ENCODE measurements at regions not wholly inside any gene's neighbourhood (a gene's known extent, or its start where the extent isn't known, plus 50 kb on each side); places are given as distances from the start of the nearest gene placed in this dataset.

GRCh38 chr16:6096931-6097670, 999.5 kb upstream of the EEF2KMT start:
- DNase-seq = no peak

- DNase-seq = no peak
Measured at GRCh38 chr16:6095414-6095813, 997.8 kb upstream of the EEF2KMT start.

DNA sequence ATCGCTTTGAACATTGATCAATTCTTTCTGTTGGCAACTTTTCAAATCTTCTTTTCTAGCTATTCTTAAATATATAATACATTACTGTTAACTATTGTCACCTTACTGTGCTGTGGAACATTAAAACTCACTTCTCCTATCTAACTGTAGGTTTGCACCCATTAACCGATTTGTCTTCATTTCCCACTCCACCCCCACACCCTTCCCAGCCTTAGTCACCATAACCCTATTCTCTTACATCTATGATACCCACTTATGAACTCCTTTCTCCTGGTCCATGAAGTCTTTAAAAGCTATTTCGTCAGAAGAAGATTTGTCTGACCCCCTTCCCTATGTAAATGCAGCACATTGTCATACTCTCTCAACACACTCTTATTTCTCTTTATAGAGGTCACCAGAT, 993.4 kb upstream of the EEF2KMT start:
- DNase-seq = no peak

- peak in 27 of 51 donors; percentile 0 to 47 (median 9) for DNase-seq
Measured at GRCh38 chr16:6081320-6081976, 983.9 kb upstream of the EEF2KMT start.

DNA sequence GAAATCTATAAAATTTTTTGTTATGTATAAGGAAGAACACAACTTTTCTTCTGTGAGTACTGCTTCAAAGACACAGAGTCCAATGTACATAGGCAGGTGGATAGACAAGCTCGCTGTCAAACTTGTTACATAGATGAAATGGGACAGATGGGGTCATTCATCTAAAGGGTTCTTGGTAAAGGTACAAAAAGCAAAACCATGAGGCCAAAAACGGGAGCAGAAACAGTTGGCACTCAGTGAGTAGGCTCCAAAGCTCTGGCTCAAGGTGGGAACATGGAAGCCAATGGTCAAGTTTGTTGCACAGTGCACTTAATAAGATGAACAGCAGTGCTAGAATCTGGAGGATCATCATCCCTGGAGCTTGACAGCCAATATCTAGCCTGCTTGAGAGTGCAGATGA, 979.0 kb upstream of the EEF2KMT start:
- no peak for DNase-seq

DNA sequence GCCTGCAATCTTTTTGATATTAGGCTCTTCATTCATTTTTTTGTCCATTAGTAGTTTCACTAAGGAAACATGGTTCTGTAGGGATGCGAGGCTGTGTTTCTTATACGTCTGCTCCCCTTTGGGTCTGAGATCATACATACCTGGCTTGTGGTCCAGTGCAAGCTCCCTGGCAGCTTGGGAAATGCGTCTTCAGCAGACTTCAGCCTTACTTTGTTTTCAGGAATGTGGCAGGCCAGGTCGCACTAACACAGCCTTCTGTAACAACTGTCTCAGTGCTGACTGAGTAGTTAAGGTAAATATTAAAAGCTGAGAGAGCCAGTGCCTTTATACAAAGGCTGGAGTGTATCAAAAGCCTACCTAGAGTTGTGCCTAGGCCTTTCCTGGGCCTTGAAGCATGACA, 970.5 kb upstream of the EEF2KMT start:
- no peak for DNase-seq

DNA sequence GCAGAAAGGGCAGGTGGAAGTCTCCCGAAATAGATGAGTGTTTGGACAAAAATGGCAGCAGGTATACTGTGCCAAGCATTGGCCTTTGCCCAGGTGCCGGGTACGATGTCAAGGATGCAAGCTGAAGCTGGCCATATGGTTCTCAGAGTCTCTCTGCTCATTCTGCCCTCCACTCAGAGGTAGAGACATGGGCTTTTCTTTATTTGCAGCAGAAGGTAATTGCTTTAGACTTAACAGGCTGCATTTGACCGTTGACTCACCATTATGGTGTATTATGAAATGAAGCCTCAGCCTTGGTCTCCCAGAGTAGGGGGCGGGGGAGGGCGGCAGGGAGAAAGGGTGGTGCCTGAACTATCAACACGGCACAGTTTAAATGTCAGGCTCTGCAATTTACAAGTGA, 969.1 kb upstream of the EEF2KMT start:
- DNase-seq = no peak

GRCh38 chr16:6063526-6063925, 965.9 kb upstream of the EEF2KMT start:
- DNase-seq = no peak

- no peak for DNase-seq
Measured at GRCh38 chr16:6059671-6060070, 962.1 kb upstream of the EEF2KMT start.

- DNase-seq = no peak
Measured at GRCh38 chr16:6057821-6058220, 960.2 kb upstream of the EEF2KMT start.

DNA sequence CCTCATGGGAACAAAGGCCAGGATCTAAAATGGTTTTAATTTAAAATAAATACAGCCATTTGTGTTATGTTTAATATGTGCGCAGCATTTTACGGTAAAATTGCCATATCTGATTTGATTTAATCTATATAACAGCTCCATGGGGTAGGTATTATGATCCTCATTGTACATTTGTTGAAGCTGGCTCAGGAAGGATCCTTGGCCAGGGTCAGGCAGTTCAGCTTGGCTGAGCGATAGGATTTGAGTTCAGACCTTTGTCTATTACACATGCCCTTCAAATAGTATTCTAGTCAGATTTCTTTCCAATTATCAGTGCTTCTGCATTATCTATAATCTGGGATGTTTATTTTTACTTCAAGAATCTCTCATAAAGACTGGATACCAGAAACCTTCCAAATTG, 950.4 kb upstream of the EEF2KMT start:
- DNase-seq = no peak

DNA sequence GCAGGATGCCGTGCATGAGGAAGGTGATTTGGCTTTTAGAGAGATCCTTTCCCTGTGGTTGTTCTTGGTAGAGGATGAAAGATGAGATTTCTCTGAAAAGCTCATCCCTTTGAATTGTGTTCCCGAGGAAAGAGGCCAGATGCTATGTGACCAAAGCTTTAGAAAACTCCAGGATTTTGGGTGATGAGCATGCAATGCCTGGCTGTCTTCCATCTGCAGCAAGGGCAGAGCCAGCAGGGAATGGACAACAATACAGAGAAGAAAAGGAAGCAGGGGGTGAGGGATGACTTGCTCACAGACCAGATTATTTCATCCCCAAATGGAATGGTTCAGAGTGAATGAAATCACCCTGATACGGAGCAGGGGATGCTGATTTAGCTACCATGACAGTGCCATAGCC, 949.7 kb upstream of the EEF2KMT start:
- no peak for DNase-seq

DNA sequence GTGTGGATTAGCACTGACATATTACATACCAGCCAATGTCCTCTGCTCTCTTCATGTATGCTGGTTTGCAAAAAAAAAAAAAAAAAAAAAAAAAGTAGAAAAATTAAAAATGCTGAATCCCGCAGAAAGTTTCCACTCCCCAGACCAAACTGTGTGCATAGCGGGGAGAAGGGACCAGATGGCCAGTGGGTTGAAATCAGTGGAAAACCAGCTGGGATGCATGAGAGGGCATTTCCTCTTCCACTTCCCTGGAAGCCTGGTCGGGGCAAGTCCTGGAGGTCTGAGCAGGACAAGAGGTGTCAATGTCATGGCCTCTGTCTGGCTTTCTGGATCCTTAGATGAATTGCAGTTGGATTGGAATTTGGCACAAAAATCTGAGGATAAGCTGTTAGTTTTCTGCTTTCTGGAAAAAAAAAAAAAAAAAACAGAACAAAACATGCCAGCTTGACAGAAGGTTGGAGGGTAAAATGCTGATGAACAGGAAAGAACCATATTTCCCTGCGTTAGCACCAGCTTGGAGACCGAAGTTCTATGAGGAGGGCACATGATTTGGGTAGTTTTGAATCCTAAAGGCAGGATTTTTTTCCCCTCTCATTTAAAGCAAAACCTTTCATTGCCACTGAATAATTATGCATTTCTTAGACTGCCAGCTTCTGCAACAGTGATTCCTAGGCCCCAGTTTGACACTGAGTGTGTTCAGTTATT, 941.5 kb upstream of the EEF2KMT start:
- no peak for DNase-seq

DNA sequence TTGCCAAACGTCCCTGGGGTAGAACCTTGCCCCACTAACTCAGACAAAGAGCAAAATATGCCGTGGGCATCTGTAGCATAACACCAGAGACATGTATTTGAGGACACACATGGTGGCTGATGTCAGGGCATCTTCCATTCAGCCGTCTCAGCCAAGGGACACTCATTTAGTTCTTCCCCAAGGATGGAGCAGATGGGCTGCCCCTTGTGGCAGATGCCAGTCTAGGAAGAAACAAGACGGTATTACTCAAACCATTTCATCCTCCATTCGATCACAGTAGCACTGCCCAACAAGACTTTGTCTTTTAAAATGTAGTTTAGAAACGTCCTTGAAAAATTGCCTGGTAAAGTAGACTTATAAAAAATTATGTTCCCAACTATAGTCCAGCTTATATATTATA, 937.6 kb upstream of the EEF2KMT start:
- no peak for DNase-seq

GRCh38 chr16:6034511-6034910, 936.9 kb upstream of the EEF2KMT start:
- no peak for DNase-seq

GRCh38 chr16:6032438-6032837, 934.8 kb upstream of the EEF2KMT start:
- no peak for DNase-seq

- DNase-seq = no peak
Measured at GRCh38 chr16:6031567-6031966, 934.0 kb upstream of the EEF2KMT start.

DNA sequence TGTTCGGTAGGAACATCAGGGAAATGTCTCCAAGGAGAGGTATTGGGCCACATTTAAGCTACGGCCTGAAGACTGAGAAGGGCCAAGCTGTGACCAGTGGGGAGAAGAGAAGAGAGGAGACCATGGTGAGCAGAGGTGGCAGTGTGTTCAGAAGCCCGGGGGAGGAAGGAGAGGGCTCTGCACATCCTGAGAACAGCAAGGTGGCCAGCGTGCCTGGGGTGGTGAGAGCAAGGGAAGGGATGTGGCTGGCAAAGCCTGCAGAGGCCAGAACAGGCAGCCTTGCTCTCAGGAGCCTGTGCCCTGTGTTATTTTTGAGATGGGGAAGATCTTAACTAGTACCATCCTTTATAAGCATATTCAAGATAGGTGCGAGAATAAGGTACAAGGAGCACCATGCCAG, 933.5 kb upstream of the EEF2KMT start:
- no peak for DNase-seq

GRCh38 chr16:6027733-6028132, 930.1 kb upstream of the EEF2KMT start:
- DNase-seq = no peak

DNA sequence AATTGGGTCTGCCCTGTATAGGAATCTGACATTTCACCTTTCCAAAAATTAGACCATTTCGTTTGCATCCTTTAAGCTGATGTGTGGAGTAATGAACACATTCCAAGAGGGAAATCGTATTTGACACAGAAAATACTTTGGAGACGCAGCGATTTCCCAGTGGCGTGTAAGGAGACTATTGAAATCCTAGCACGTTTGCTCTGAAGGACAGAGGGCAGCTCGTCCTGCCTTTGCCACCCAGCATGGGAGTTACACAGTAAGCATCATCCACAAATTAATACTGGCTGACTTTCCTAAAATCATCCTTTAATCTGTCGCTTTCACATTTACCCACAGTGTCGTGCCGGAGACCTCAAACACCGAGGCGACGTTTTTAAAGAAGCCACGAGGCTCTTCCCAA, 925.9 kb upstream of the EEF2KMT start:
- DNase-seq = no peak

DNA sequence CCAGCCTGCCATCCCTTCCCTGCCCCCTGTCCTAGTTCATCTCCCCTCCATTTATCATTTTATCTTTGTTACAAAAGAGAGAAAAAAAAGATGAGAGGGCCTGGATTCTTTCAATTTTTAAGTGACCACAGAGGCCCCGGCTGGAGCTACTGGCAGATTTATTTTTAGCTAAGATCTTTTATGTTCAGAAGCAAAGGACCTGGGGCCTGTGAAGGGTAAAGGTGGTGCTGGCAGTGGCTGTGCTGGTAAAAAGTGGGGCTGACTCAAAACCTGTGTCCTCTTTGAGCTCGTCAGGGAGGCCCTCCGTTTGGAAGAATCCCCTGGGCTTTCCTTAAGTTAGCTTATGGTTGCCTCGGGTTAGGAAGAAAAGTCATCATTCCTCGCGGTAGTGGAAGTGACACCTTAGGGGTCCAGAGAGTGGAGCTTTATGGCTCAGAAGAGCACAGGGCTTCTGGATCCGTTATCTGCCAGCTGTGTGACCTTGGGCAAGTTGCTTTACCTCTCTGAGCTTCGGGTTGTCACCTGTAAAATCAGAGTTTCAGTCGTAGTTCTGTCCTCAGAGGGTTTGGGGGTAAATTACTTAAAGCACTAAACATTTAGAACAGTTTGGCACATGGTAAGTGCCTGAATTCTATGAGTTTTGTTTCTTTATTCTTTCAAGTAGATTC, 923.8 kb upstream of the EEF2KMT start:
- DNase-seq = no peak
